ENCODE measurements at regions not wholly inside any gene's neighbourhood (a gene's known extent, or its start where the extent isn't known, plus 50 kb on each side); places are given as distances from the start of the nearest gene placed in this dataset.

GRCh38 chr5:17154211-17154996, 63.0 kb upstream of the BASP1 start:
- Histone ChIP-seq H3K27me3 (peaks cover 0 to 3% (median 0%) of the 10 kb centered on the region in 7 donors), H3K36me3 (no peaks in the 10 kb centered on the region), H3K4me1 (no peaks in the 10 kb centered on the region), H3K27ac (no peak overlapping the region), H3K9me3 (no peaks in the 10 kb centered on the region), H3K4me3 (no peak overlapping the region)
- intact Hi-C loops (cut with DNase I) = no loop called here
- 58 to 66% methylated on average over 5 of the region's 5 CpGs for WGBS, 2 donors
- ATAC-seq (no peak), DNase-seq (no peak)
- no peak for TF ChIP-seq CTCF (IDR thresholded peaks at IDR 0.05)

- 90 to 97% methylated on average over 4 of the region's 4 CpGs for WGBS, 2 donors
- TF ChIP-seq CTCF (IDR thresholded peaks at IDR 0.05) = no peak
- H3K4me3 ChIP-seq = no peak overlapping the region
Measured at GRCh38 chr5:17156463-17156862, 61.0 kb upstream of the BASP1 start.

GRCh38 chr5:17157294-17157693, 60.1 kb upstream of the BASP1 start:
- Histone ChIP-seq H3K4me1 (no peaks in the 10 kb centered on the region), H3K27me3 (peaks cover 0 to 3% (median 0%) of the 10 kb centered on the region in 7 donors), H3K27ac (no peak overlapping the region), H3K4me3 (no peak overlapping the region), H3K9me3 (no peaks in the 10 kb centered on the region), H3K36me3 (no peaks in the 10 kb centered on the region)
- intact Hi-C loops (cut with DNase I) = no loop called here
- ATAC-seq (no peak), DNase-seq (no peak)
- WGBS, 2 donors = 85 to 93% methylated on average over 5 of the region's 5 CpGs
- TF ChIP-seq CTCF (IDR thresholded peaks at IDR 0.05) = no peak

More at GRCh38 chr5:17156463-17156862, 61.0 kb upstream of the BASP1 start:
- Histone ChIP-seq H3K36me3 (no peaks in the 10 kb centered on the region), H3K9me3 (no peaks in the 10 kb centered on the region), H3K4me1 (no peaks in the 10 kb centered on the region), H3K27ac (no peak overlapping the region), H3K27me3 (peaks cover 0 to 3% (median 0%) of the 10 kb centered on the region in 7 donors)
- no peak for ATAC-seq
- intact Hi-C loops (cut with DNase I) = no loop called here
- no peak for DNase-seq

- DNase-seq (no peak), ATAC-seq (no peak)
- Histone ChIP-seq H3K27me3 (peaks cover 0 to 3% (median 0%) of the 10 kb centered on the region in 7 donors), H3K27ac (no peak overlapping the region), H3K4me1 (no peaks in the 10 kb centered on the region), H3K9me3 (no peaks in the 10 kb centered on the region), H3K4me3 (no peak overlapping the region), H3K36me3 (no peaks in the 10 kb centered on the region)
- TF ChIP-seq CTCF (IDR thresholded peaks at IDR 0.05) = no peak
- intact Hi-C loops (cut with DNase I) = no loop called here
- WGBS, 2 donors = 76 to 81% methylated on average over 7 of the region's 7 CpGs
Measured at GRCh38 chr5:17157916-17158529, 59.4 kb upstream of the BASP1 start.

All from heart right ventricle (tissue), 16 donors.